GM23338 (cell line): ENCODE measurements at regions not wholly inside any gene's neighbourhood (a gene's known extent, or its start where the extent isn't known, plus 50 kb on each side); places are given as distances from the start of the nearest gene placed in this dataset.

Experiments
- ATAC-seq: fragments of 200-7000 bp; cut with Tn5 transposase; 3 replicates; pipeline ENCODE4 v1.9.1; 2020
- DNase-seq: peaks from one replicate; pipeline ENCODE4 v3.0.0-alpha.2; 2015; ENCODE audit warnings: low spot score
- H2AFZ ChIP-seq: fragments of 200-600 bp; sonication (generic); 2 replicates; pipeline ENCODE4 v1.8.0; 2016; ENCODE audit warnings: antibody characterized with exemption, mild to moderate bottlenecking, moderate library complexity
- H3F3A ChIP-seq: fragments of 200-600 bp; sonication (generic); replicated peaks from 2 replicates; pipeline ENCODE4 v1.8.0; 2017; ENCODE audit warnings: antibody characterized with exemption, mixed run types, low read depth
- H3K27ac ChIP-seq: fragments of 200-600 bp; sonication (generic); 2 replicates; pipeline ENCODE4 v1.6.1; 2016; ENCODE audit warnings: low read depth
- H3K27me3 ChIP-seq: fragments of 200-600 bp; sonication (generic); 2 replicates; pipeline ENCODE4 v1.8.0; 2016; ENCODE audit warnings: mild to moderate bottlenecking, mixed run types, moderate library complexity; ENCODE audit not compliant: insufficient read depth
- H3K36me3 ChIP-seq: fragments of 200-600 bp; sonication (generic); 2 replicates; pipeline ENCODE4 v1.8.0; 2016; ENCODE audit warnings: mild to moderate bottlenecking; ENCODE audit not compliant: insufficient read depth
- H3K4me1 ChIP-seq: fragments of 200-600 bp; sonication (generic); 2 replicates; pipeline ENCODE4 v1.8.0; 2016; ENCODE audit warnings: mild to moderate bottlenecking, moderate library complexity; ENCODE audit not compliant: insufficient read depth
- H3K4me2 ChIP-seq: fragments of 200-600 bp; sonication (generic); 2 replicates; pipeline ENCODE4 v1.7.1; 2017; ENCODE audit warnings: mixed run types
- H3K4me3 ChIP-seq: fragments of 200-600 bp; sonication (generic); 2 replicates; pipeline ENCODE4 v1.6.1; 2016; ENCODE audit warnings: mixed run types
- H3K79me2 ChIP-seq: fragments of 200-600 bp; sonication (generic); replicated peaks from 2 replicates; pipeline ENCODE4 v1.8.0; 2017; ENCODE audit warnings: mild to moderate bottlenecking; ENCODE audit not compliant: insufficient read depth
- H3K9me2 ChIP-seq: fragments of 200-600 bp; sonication (generic); 2 replicates; pipeline ENCODE4 v1.8.0; 2017; ENCODE audit not compliant: insufficient read depth
- H4K20me1 ChIP-seq: fragments of 200-600 bp; sonication (generic); replicated peaks from 2 replicates; pipeline ENCODE4 v1.8.0; 2017; ENCODE audit warnings: mild to moderate bottlenecking; ENCODE audit not compliant: insufficient read depth
- H3K27ac Mint-ChIP-seq: 2 replicates; pipeline ENCODE4 v1.8.0; 2020; ENCODE audit warnings: inconsistent platforms, mild to moderate bottlenecking, moderate library complexity, mixed read lengths
- H3K27me3 Mint-ChIP-seq: 3 replicates; pipeline ENCODE4 v1.8.0; 2022; ENCODE audit warnings: low read depth, mild to moderate bottlenecking, moderate library complexity, mixed read lengths, inconsistent platforms; ENCODE audit not compliant: insufficient read depth, poor library complexity
- H3K36me3 Mint-ChIP-seq: 3 replicates; pipeline ENCODE4 v1.8.0; 2021; ENCODE audit warnings: low read depth, mild to moderate bottlenecking, inconsistent platforms, moderate library complexity, mixed read lengths
- H3K4me1 Mint-ChIP-seq: 3 replicates; pipeline ENCODE4 v1.8.0; 2020; ENCODE audit warnings: mild to moderate bottlenecking, inconsistent platforms, mixed read lengths
- H3K4me3 Mint-ChIP-seq: 3 replicates; pipeline ENCODE4 v1.8.0; 2021; ENCODE audit warnings: moderate library complexity, mild to moderate bottlenecking, inconsistent platforms, mixed read lengths
- H3K9me3 Mint-ChIP-seq: 3 replicates; pipeline ENCODE4 v1.8.0; 2020; ENCODE audit warnings: moderate library complexity, mild to moderate bottlenecking, inconsistent platforms, mixed read lengths
- CREB1 ChIP-seq: fragments of 250-450 bp; sonication (Bioruptor Pico); IDR thresholded peaks from 2 replicates; pipeline ENCODE4 v1.5.0; 2020; ENCODE audit warnings: low read depth, mild to moderate bottlenecking, moderate library complexity
- ETS1 ChIP-seq: IDR thresholded peaks from 2 replicates; pipeline ENCODE4 v1.6.1; 2016; ENCODE audit warnings: antibody characterized with exemption
- EZH2 ChIP-seq: fragments of 200-600 bp; sonication (generic); IDR thresholded peaks from one replicate; pipeline ENCODE4 v1.8.0; 2017; ENCODE audit warnings: antibody characterized with exemption, mild to moderate bottlenecking, low read depth; ENCODE audit not compliant: unreplicated experiment
- EZH2phosphoT487 ChIP-seq: fragments of 200-600 bp; sonication (generic); IDR thresholded peaks from one replicate; pipeline ENCODE4 v1.8.1; 2018; ENCODE audit warnings: antibody characterized with exemption; ENCODE audit not compliant: unreplicated experiment
- JUNB ChIP-seq: IDR thresholded peaks from one replicate; pipeline ENCODE4 v1.6.1; 2016; ENCODE audit warnings: antibody characterized with exemption; ENCODE audit not compliant: unreplicated experiment
- NANOG ChIP-seq: IDR thresholded peaks from 2 replicates; pipeline ENCODE4 v1.6.1; 2016; ENCODE audit warnings: antibody characterized with exemption, borderline replicate concordance
- POLR2AphosphoS5 ChIP-seq: IDR thresholded peaks from 2 replicates; pipeline ENCODE4 v1.6.1; 2016; ENCODE audit warnings: antibody characterized with exemption, low read depth
- STAT1 ChIP-seq: IDR thresholded peaks from one replicate; pipeline ENCODE4 v1.6.1; 2016; ENCODE audit warnings: antibody characterized with exemption; ENCODE audit not compliant: unreplicated experiment
- ZNF114 ChIP-seq: fragments of 250-450 bp; sonication (Bioruptor Pico); IDR thresholded peaks from 2 replicates; pipeline ENCODE4 v1.5.0; 2020; ENCODE audit warnings: mild to moderate bottlenecking, moderate library complexity
- ZNF331 ChIP-seq: fragments of 250-450 bp; sonication (Bioruptor Pico); IDR thresholded peaks from 2 replicates; pipeline ENCODE4 v1.5.0; 2020; ENCODE audit warnings: low read depth, mild to moderate bottlenecking, moderate library complexity
- ZNF462 ChIP-seq: fragments of 250-450 bp; sonication (Bioruptor Pico); IDR thresholded peaks from 2 replicates; pipeline ENCODE4 v1.5.0; 2020; ENCODE audit warnings: mild to moderate bottlenecking, moderate library complexity
- TF ChIP-seq, protein P1 (sequence below): IDR thresholded peaks from one replicate; pipeline ENCODE4 v1.6.1; 2018; ENCODE audit warnings: antibody characterized with exemption; ENCODE audit not compliant: unreplicated experiment
- TF ChIP-seq, protein P2 (sequence below), 2 experiments: fragments of 200-600 bp in 1 of 2; sonication (generic) in 1 of 2; conservative IDR thresholded peaks; 2 replicates each; pipeline versions ENCODE4 v1.5.1 to v1.6.1; 2016 to 2017; ENCODE audit warnings: antibody characterized with exemption in 2 of 2, low read depth in 2 of 2, mild to moderate bottlenecking in 2 of 2, moderate library complexity in 1 of 2

GRCh38 chr10:131585761-131586160 is 274.2 kb upstream of the TCERG1L start:
- Mint-ChIP-seq H3K4me3 (no peak overlapping the region), H3K4me1 (no peaks in the 10 kb centered on the region), H3K36me3 (peaks cover 17% of the 10 kb centered on the region), H3K27me3 (peaks cover 13% of the 10 kb centered on the region), H3K9me3 (peaks cover 69% of the 10 kb centered on the region), H3K27ac (no peak overlapping the region)
- Histone ChIP-seq H3K36me3 (no peaks in the 10 kb centered on the region), H3F3A (no peaks in the 10 kb centered on the region), H3K27me3 (no peaks in the 10 kb centered on the region), H3K4me2 (no peak overlapping the region), H3K4me3 (no peak overlapping the region), H3K27ac (no peak overlapping the region), H2AFZ (no peak overlapping the region), H3K4me1 (no peaks in the 10 kb centered on the region), H4K20me1 (no peaks in the 10 kb centered on the region), H3K79me2 (no peaks in the 10 kb centered on the region), H3K9me2 (no peaks in the 10 kb centered on the region)
- DNase-seq (no peak), ATAC-seq (no peak)
- TF ChIP-seq ETS1: no peak
- no peak for TF ChIP-seq ZNF462 (CRISPR knock-in tag)
- no peak for TF ChIP-seq JUNB
- TF ChIP-seq EZH2phosphoT487: no peak
- TF ChIP-seq CREB1: no peak
- TF ChIP-seq EZH2: no peak
- TF ChIP-seq, protein P1, sequence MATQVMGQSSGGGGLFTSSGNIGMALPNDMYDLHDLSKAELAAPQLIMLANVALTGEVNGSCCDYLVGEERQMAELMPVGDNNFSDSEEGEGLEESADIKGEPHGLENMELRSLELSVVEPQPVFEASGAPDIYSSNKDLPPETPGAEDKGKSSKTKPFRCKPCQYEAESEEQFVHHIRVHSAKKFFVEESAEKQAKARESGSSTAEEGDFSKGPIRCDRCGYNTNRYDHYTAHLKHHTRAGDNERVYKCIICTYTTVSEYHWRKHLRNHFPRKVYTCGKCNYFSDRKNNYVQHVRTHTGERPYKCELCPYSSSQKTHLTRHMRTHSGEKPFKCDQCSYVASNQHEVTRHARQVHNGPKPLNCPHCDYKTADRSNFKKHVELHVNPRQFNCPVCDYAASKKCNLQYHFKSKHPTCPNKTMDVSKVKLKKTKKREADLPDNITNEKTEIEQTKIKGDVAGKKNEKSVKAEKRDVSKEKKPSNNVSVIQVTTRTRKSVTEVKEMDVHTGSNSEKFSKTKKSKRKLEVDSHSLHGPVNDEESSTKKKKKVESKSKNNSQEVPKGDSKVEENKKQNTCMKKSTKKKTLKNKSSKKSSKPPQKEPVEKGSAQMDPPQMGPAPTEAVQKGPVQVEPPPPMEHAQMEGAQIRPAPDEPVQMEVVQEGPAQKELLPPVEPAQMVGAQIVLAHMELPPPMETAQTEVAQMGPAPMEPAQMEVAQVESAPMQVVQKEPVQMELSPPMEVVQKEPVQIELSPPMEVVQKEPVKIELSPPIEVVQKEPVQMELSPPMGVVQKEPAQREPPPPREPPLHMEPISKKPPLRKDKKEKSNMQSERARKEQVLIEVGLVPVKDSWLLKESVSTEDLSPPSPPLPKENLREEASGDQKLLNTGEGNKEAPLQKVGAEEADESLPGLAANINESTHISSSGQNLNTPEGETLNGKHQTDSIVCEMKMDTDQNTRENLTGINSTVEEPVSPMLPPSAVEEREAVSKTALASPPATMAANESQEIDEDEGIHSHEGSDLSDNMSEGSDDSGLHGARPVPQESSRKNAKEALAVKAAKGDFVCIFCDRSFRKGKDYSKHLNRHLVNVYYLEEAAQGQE: no peak
- TF ChIP-seq ZNF331 (CRISPR knock-in tag): no peak
- TF ChIP-seq ZNF114 (CRISPR knock-in tag): no peak
- no peak for TF ChIP-seq STAT1
- TF ChIP-seq NANOG: no peak
- TF ChIP-seq POLR2AphosphoS5: no peak
- TF ChIP-seq, protein P2, sequence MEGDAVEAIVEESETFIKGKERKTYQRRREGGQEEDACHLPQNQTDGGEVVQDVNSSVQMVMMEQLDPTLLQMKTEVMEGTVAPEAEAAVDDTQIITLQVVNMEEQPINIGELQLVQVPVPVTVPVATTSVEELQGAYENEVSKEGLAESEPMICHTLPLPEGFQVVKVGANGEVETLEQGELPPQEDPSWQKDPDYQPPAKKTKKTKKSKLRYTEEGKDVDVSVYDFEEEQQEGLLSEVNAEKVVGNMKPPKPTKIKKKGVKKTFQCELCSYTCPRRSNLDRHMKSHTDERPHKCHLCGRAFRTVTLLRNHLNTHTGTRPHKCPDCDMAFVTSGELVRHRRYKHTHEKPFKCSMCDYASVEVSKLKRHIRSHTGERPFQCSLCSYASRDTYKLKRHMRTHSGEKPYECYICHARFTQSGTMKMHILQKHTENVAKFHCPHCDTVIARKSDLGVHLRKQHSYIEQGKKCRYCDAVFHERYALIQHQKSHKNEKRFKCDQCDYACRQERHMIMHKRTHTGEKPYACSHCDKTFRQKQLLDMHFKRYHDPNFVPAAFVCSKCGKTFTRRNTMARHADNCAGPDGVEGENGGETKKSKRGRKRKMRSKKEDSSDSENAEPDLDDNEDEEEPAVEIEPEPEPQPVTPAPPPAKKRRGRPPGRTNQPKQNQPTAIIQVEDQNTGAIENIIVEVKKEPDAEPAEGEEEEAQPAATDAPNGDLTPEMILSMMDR (conservative IDR thresholded peaks at IDR 0.05; ENCODE audit: low read depth in 2 of 2): no peak
